ENCODE measurements at regions not wholly inside any gene's neighbourhood (a gene's known extent, or its start where the extent isn't known, plus 50 kb on each side); places are given as distances from the start of the nearest gene placed in this dataset.

GRCh38 chr13:68124437-68125086 lies 894.4 kb upstream of the PCDH9 start:
- ChIA-PET POLR2A (no interaction called here), CTCF (ENCODE audit: low intra/inter-chr PET ratio) (no interaction called here)
- Histone ChIP-seq H3K27ac (ENCODE audit: extremely low read depth, low read depth, low read length) (no peak overlapping the region), H3K9ac (ENCODE audit: insufficient read depth in 1 of 2, low read depth in 2 of 2, low read length in 2 of 2) (no peak overlapping the region), H3K4me3 (no peak overlapping the region), H3K36me3 (ENCODE audit: control insufficient read depth, insufficient read depth, low read length) (no peaks in the 10 kb centered on the region), H2AFZ (ENCODE audit: low read depth, low read length) (no peak overlapping the region), H4K20me1 (replicated peaks; ENCODE audit: control insufficient read depth, insufficient read depth, low read length) (no peaks in the 10 kb centered on the region), H3K27me3 (ENCODE audit: control insufficient read depth in 2 of 2, insufficient read depth in 2 of 2, low read length in 2 of 2) (no peaks in the 10 kb centered on the region), H3K4me1 (replicated peaks in 1 of 2; ENCODE audit: control insufficient read depth in 2 of 2, insufficient read depth in 2 of 2, low read length in 2 of 2) (no peaks in the 10 kb centered on the region), H3K9me3 (replicated peaks; ENCODE audit: control insufficient read depth, insufficient read depth, low read depth, low read length) (no peaks in the 10 kb centered on the region), H3K4me2 (ENCODE audit: insufficient read depth, low read length) (no peak overlapping the region), H3K9me1 (ENCODE audit: control insufficient read depth, insufficient read depth, low read length) (no peaks in the 10 kb centered on the region), H3K79me2 (ENCODE audit: control insufficient read depth, insufficient read depth, low read length) (no peaks in the 10 kb centered on the region)
- no TSS peak for BruUV-seq (replicated peaks)
- DNase-seq (ENCODE audit: extremely low read depth in 1 of 4, low spot score in 3 of 4): no peak
- in situ Hi-C loops (cut with MboI) (no loop called here), intact Hi-C loops (cut with micrococcal nuclease) (no loop called here)
- 27% methylated on average over 2 of the region's 2 CpGs for WGBS (ENCODE audit: insufficient coverage, low coverage, missing lambda C conversion rate)
- no peak for ATAC-seq
- no peak for FAIRE-seq
- TF ChIP-seq, protein P1, sequence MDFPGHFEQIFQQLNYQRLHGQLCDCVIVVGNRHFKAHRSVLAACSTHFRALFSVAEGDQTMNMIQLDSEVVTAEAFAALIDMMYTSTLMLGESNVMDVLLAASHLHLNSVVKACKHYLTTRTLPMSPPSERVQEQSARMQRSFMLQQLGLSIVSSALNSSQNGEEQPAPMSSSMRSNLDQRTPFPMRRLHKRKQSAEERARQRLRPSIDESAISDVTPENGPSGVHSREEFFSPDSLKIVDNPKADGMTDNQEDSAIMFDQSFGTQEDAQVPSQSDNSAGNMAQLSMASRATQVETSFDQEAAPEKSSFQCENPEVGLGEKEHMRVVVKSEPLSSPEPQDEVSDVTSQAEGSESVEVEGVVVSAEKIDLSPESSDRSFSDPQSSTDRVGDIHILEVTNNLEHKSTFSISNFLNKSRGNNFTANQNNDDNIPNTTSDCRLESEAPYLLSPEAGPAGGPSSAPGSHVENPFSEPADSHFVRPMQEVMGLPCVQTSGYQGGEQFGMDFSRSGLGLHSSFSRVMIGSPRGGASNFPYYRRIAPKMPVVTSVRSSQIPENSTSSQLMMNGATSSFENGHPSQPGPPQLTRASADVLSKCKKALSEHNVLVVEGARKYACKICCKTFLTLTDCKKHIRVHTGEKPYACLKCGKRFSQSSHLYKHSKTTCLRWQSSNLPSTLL (IDR thresholded peaks at IDR 0.05): no peak
- no peak for TF ChIP-seq FOXA1 (IDR thresholded peaks at IDR 0.05; ENCODE audit: borderline replicate concordance)
- no peak for TF ChIP-seq NELFE (IDR thresholded peaks at IDR 0.05; ENCODE audit: insufficient read depth, insufficient read length)
- TF ChIP-seq ZNF445 (CRISPR knock-in tag; IDR thresholded peaks at IDR 0.05; ENCODE audit: low read depth): no peak
- no peak for TF ChIP-seq PTTG1 (tag; IDR thresholded peaks at IDR 0.05; ENCODE audit: low read depth)
- TF ChIP-seq RNF2 (IDR thresholded peaks at IDR 0.05): no peak
- no peak for TF ChIP-seq ZNF830 (CRISPR knock-in tag; IDR thresholded peaks at IDR 0.05)
- TF ChIP-seq HIVEP1 (CRISPR knock-in tag; IDR thresholded peaks at IDR 0.05): no peak
- no peak for TF ChIP-seq HOXB6 (CRISPR knock-in tag; IDR thresholded peaks at IDR 0.05; ENCODE audit: borderline replicate concordance)
- TF ChIP-seq MYNN (IDR thresholded peaks at IDR 0.05): no peak
- TF ChIP-seq MYNN (CRISPR knock-in tag; IDR thresholded peaks at IDR 0.05): no peak
- no peak for TF ChIP-seq TOE1 (IDR thresholded peaks at IDR 0.05; ENCODE audit: borderline replicate concordance)
- no peak for TF ChIP-seq TOE1 (CRISPR knock-in tag; IDR thresholded peaks at IDR 0.05; ENCODE audit: borderline replicate concordance, low read depth)

Measured in K562 (cell line).